NCI-H748 (cell line): ENCODE measurements at regions not wholly inside any gene's neighbourhood (a gene's known extent, or its start where the extent isn't known, plus 50 kb on each side); places are given as distances from the start of the nearest gene placed in this dataset.
"Not testable (repeated sequence)": the region's sequence is repeated elsewhere in the genome, so short reads cannot be mapped to it uniquely, and the experiment has no call there.

ENCODE experiments used
- DNase-seq: peaks from one replicate; lab custom pipeline; 2025; ENCODE audit not compliant: unreplicated experiment; lab: John Stamatoyannopoulos, UW

GRCh38 chr6:56807989-56808337 is 146.9 kb upstream of the BEND6 start:
- no peak for DNase-seq

DNA sequence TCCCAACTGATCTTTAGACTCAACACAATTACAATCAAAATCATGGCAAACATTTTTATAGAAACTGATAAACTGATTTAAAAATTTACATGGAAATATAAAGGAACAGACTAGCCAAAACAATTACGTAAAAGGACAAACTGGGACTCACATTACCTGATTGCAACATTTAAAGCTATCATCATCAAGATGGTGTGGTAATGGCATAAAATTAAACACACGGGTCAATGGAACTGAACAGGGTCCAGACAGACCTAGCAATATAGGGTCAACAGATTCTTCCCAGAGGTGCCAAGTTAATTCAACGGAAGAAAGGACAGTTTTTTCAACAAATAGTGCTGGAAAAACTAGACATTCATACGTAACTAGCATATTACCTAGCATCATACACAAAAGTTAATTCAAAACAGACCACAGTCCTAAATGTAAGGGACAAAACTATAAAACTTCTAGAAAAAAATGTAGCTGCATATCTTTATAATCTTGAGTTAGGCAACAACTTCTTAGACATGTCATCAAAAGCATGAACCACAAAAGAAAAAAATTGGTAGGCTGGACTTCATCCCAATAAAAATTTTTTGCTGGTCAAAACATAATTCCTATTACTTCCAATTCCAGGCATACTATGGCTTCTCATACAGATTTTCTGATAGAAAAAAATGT is 147.4 kb upstream of the BEND6 start:
- DNase-seq, result no peak

- peak; percentile 13 for DNase-seq
These were observed 148.5 kb upstream of the BEND6 start for GRCh38 chr6:56806368-56806767.

GRCh38 chr6:56804996-56805395 is 149.9 kb upstream of the BEND6 start:
- DNase-seq, result no peak

DNA sequence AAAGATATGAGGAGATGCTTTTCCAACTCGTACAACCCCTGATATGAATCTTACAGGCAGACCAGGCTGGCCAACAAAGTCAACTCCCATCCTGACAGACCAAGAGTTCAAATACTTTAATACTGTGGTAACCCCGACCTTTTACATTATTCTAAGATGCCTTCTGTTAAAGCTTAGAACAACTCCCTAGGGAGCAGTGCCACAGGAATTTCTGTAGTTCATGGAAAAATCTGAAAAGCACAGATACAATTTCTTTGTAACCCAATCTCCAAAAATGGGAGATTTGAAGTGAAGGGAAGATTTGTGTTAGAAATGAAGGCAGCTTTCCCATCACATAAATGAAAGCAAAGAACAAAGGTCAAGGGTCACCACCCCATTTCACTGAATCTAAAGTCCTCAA is 151.3 kb upstream of the BEND6 start:
- no peak for DNase-seq

DNA sequence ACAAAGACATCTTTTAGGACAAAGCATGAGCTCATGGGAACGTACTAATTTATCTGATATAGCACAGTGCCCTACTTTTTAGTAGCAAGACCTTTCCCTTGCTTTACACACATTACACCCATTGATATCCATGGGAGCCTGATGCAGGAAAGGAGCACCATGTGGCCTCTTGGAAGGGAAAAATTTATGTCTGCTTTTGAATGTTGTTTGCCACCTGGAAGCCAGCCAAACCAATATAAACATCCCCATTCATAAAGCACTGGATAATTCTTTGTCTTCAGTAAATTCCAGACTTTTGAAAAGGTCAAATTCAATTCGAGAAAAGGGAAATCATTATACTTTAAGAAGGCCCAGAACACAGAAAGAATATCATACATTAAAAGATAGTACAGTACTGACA is 152.3 kb upstream of the BEND6 start:
- peak; percentile 95 for DNase-seq

- DNase-seq, result no peak
These were observed 154.9 kb upstream of the BEND6 start for GRCh38 chr6:56799989-56800388.

DNA sequence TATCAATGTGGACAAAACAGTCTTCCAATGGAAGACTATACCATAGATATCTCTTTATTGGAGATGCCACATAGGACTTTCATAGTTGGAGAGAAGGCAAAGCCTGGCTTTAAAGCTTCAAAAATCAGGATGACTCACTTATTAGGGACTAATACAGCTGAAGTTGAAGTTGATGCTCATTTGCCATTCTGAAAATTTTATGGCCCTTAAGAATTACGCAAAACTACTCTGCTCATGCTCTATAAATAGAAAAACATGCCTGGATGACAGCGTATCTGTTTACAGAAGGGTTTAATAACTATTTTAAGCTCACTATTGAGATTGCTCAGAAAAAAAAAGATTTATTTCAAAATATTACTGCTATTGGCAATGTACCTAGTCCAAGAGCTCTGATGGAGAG is 155.5 kb upstream of the DST start:
- no peak for DNase-seq

DNA sequence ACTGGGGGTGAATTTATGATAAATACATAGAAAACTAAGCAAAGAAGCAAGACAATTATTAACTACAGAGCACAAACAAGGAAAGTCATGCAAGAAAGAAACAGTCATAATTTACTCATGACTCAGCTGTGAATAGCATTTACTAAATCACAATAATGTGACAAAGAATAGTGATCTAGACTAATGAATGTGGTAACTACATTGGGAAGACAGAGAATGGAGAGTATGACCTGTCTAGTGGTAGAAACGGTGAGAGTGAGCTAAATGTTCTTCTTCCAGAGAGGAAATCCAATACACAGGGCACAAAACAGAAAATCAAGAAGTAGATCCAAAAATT is 153.5 kb upstream of the DST start:
- DNase-seq, result no peak

- no peak for DNase-seq
These were observed 152.9 kb upstream of the DST start for GRCh38 chr6:56795466-56796195.

DNA sequence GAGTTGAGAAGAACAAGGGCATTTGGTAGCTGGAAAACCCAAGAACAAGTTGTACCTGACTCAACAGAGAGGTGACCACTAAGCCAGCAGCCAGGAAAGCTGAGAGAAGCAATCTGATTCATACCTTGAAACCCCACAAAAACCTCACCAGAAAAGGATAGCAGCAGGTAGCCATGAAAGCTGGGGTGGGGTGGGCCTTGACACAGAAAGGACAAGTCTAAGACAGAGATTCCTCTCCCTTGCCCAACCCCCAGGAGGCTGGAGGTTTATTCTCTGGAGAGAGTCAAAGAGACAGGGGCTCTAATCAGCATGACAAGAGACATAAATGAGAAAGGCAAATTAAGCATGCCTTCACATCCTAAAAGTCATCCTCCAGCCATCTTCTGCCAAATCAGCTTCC is 151.7 kb upstream of the DST start:
- DNase-seq, result no peak

- no peak for DNase-seq
These were observed 151.2 kb upstream of the DST start for GRCh38 chr6:56793938-56794337.

- DNase-seq, result no peak
These were observed 147.7 kb upstream of the DST start for GRCh38 chr6:56790414-56790813.

DNA sequence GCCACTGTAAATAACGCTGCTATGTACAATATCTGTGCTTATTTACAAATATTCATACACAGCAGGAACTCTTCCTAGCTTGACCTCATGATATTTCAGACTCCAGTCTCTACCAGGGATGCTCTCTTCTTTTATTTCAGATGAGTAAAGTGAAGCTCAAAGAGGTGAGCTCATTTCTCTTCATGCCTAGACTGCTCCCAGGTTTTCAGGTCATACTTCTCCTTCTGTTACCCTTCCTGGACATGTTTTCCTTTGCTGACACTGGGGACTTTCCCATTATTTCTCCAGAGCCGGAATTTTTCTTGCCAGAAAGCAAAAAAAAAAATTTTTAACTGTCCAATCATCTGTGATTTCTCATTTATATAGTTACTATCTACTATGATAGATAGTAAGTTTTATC is 147.2 kb upstream of the DST start:
- DNase-seq, result no peak

GRCh38 chr6:56789342-56789741 is 146.7 kb upstream of the DST start:
- no peak for DNase-seq

DNA sequence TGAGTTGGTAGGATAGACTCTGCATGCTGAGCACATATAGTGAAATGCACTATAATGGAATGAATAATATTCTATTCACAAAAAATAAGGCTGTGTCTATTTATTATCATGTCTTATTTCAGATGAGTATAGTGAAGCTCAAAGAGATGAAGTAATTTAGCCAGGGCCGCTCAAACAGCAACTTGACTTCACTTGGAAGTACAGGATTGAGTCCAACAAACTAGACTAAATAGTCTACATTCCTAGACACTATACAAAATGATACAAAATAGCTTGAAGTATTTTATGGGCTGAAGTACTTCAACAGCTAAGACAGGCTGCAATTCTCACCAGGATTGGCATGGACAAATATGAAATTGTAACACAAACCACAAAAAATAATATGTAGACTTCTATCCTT is 144.5 kb upstream of the DST start:
- no peak for DNase-seq

DNA sequence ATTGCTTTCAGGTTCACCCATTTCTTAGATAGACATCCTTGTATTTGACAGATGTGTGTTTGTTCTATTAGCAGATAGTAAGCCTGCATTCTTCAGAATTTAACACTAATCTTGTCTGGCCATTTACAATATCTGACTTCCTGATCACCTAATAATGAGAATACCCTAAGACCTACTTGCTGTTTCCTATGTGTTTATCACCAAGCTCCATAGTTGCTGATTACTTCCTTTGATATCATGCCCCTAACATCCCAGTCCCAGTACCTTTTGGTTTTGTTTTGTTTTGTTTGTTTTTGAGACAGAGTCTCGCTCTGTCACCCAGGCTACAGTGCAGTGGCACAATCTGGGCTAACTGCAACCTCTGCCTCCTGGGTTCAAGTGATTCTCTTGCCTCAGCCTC is 143.6 kb upstream of the DST start:
- no peak for DNase-seq

- DNase-seq, result not testable (repeated sequence)
These were observed 142.8 kb upstream of the DST start for GRCh38 chr6:56785536-56785935.

- DNase-seq, result not testable (repeated sequence)
These were observed 137.4 kb upstream of the DST start for GRCh38 chr6:56780109-56780508.

DNA sequence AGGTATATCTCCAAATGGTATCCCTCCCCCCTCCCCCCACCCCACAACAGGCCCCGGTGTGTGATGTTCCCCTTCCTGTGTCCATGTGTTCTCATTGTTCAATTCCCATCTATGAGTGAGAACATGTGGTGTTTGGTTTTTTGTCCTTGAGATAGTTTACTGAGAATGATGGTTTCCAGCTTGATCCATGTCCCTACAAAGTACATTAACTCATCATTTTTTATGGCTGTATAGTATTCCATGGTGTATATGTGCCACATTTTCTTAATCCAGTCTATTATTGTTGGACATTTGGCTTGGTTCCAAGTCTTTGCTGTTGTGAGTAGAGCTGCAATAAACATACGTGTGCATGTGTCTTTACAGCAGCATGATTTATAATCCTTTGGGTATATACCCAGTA is 135.8 kb upstream of the DST start:
- DNase-seq, result not testable (repeated sequence)

GRCh38 chr6:56775498-56776166 is 132.9 kb upstream of the DST start:
- no peak for DNase-seq

- DNase-seq, result no peak
These were observed 130.1 kb upstream of the DST start for GRCh38 chr6:56772737-56773184.
